GM19043 (cell line): ENCODE measurements at regions not wholly inside any gene's neighbourhood (a gene's known extent, or its start where the extent isn't known, plus 50 kb on each side); places are given as distances from the start of the nearest gene placed in this dataset.
A peak's percentile ranks its signal among the peaks of the same experiment; 100 is the strongest.

Experiments
- ATAC-seq: cut with Tn5 transposase; IDR thresholded peaks from one replicate; pipeline ENCODE4 v1.9.1; 2021; ENCODE audit warnings: low read depth; ENCODE audit not compliant: unreplicated experiment

DNA sequence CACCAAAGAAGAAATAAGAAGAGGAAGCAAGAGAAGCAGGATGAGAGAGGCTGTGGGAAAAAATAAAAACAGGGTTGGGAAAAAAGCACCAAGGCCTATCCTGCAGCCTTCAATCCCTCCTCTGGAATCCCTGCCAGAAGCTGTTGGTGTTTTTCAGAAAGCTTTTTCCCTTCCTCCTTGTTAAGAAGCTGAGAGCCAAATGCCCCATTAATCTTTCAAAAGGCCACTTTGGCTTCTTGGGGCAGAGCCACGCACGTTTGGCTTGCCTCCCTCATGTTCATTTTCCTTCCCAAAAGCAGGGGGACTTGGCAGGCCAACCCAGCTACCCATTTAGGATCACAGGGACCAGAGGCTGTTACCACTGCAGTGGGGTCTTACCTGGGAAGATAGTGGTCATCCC is 365.3 kb downstream of the NUAK1 start:
- ATAC-seq, result no peak

DNA sequence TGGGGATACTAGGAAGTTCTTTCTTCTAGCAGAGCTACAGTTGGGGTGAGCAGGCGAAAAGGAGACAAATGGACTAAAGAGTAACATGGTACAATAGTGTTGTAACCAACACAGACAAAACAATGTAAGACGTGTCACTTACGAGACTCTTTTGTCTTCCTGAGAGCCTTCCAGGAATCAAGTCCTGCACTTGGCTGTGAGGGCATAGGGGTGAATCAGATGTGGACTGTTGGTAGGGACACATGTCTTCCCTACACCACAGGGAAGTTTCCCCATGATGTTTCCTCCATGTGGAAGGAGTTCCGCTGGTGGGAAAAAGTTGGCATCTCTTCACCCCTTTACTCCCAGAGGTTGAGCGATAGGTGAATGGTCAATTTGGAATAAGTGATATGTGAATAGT is 364.7 kb downstream of the NUAK1 start:
- no peak for ATAC-seq

GRCh38 chr12:105775343-105775742 is 363.4 kb downstream of the NUAK1 start:
- no peak for ATAC-seq

DNA sequence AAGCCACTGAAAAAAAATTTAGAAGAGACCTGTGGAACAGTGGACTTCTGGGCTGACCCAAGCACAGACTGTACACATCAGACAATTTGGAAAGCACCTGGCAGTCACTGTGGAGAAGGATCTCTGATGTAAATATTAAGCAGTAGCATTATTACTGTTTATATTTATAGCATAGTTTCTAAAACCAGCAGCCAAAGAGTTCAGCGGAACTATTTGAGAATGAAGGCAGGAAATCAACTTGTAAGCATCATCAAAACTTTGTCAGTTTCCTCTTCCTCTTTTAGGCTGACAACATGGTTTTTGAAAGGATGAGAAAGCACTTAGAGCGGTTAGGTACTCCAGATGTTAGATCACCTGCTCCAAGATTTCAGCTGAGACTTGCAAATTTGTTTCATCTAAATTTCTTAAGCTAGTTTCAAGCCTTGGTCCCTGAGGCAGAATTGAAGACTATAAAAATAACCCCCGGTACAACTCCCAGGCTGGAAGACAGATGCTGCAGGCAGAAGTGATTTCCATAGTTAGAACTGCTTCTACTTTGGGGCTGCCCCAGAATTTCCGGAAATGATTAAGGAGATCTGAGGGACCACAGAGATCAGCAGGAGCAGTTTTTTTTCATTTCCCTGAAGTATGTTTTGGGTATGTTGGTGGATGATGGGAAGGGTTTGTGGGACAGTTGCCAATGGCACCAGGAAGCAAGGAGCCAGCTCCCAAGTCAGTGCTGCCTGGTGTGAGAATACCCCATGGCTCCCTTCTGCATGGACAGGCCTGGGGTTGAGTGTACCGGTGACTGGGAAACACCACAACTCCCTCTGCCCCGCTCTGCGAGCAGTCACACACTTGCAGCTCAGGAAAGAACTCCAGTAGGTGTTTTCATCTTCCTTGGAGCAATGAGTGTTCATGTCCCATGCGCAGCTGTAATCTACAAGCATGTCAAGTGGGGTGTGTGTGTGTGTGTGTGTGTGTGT is 354.5 kb downstream of the NUAK1 start:
- peak; percentile 64 for ATAC-seq

GRCh38 chr12:105793421-105793820 is 345.3 kb downstream of the NUAK1 start:
- ATAC-seq, result no peak

DNA sequence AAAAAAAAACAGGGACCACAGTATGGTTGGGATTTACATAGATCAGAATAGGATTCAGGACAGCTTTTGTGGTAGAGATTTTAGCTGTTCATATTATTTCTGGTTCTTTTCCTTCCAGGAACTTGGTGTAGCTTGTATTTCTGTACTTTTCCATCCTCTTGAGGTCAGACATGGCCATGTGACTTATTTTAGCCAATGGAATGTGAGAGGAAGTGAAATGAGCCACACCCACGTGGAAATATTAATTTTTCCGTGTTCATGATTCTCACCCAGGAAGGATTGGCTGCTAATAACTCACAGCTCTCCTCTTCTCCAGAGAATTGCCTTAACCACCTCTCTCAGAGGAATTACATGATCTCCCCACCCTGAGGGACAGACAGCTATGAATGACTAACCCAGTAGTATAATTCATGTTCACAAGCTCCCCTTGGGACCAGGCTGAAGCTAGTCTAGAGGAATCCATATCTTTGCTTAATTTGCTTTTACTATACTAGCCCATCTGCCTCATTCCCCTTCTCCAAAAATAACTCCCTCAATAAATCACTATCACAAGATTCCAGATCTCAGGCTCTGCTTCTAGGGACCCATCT is 340.4 kb downstream of the NUAK1 start:
- ATAC-seq, result no peak

- ATAC-seq, result no peak
These were observed 339.7 kb downstream of the NUAK1 start for GRCh38 chr12:105799103-105799502.

DNA sequence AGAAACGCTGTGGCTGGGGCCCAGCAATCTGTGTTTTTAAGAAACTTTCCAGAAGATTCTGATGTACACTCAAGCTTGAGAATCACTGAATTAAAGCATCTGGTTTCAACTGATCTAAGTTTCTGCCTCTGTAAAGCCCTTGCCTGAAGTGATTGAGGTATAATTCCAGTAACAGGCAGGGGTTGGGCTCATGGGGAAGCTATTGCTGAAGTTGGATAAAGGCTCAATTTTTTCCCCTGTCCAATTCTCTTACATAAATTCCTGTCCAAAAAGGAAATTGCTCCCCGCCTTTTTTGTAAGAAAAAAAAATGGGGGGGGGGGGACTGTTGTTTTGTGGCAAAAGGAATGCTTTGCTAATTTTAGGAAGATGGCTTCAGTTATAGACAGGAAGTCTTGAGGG is 337.4 kb downstream of the NUAK1 start:
- no peak for ATAC-seq

DNA sequence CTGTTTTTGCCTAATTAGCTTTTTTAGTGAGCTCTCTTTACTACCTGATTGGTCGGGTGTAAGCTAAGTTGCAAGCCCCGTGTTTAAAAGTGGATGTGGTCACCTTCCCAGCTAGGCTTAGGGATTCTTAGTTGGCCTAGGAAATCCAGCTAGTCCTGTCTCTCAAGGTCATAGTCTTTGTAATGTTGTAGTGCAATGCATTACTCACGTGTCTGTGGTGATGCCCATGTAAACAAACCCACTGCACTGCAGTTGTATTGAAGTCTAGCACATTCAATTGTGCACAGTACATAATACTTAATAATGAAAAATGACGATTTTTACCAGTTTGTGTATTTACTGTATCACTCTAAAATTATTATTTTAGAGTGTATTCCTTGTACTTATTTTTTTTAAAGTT is 335.5 kb downstream of the NUAK1 start:
- no peak for ATAC-seq

GRCh38 chr12:105804591-105805265 is 334.0 kb downstream of the NUAK1 start:
- no peak for ATAC-seq

DNA sequence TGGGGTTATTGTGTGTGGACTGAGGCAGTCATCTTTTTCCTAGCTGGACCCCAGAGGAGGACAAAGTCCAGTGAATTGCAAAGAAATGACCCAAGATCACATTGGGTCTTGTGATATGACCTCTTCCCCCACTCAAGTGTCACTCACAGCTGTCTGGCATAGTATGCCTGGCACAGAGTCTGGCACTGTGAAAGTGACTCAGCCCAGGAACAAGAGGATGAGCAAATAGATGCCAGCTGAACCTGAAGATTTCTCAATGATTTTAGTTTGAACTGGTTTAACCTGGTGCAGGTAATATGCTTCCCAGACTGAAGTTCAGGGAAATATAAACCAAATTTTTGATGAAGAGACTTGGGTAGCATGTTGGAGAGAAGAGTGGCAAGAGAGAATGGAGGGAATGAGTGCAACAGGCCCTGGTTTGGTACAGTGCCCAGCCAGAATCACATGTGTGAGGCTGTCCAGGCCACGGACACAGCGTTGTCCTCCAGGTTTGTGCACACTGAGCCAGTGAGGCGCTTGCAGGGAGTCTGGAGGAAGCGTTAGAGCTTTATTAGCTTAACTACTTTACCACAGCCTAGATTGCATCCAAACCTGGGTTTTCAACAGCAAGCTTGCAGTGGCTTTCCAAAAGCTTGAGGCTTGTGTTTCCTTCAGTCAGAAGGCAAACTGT is 332.9 kb downstream of the NUAK1 start:
- no peak for ATAC-seq

- ATAC-seq, result no peak
These were observed 332.4 kb downstream of the NUAK1 start for GRCh38 chr12:105806400-105806770.

DNA sequence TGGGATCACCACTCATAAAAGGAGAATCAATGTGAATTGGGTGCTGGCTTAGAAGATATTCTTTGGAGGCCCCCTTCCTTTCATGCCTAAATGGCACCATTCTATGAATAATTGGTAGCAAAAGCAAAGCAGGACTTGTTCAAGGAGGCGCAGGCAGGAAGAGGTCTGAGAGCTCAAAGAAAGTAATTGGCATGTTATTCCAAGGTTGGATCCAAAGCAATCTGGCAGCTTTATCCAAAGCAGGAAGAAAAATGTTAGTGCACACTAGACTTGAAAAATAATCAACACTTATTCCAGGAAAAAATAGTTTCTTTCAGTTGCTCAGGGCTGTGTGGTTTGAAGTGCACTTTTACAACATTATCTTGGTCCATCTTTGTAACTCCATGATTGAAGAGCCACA is 326.4 kb downstream of the NUAK1 start:
- ATAC-seq, result no peak

DNA sequence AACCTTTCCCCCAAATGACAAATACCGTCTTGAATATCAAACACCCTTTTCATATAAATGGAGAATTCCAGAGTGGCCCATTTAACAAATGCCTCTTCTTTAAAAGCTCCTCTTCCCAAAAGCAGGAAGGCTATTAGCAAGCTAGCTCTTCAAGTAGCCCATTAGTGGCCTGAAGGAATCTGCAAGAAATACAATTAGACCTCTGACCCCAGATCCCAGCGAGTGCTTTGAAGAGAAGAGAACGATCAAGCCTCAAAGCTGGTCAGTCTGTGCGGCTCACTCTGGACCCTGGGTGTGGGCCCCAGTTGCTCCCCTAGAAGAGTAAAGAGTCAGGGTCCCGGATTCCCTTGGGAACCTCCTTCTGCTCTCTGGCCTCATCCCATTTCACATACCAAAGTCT is 325.6 kb downstream of the NUAK1 start:
- no peak for ATAC-seq

- no peak for ATAC-seq
These were observed 324.5 kb downstream of the NUAK1 start for GRCh38 chr12:105814283-105814682.

DNA sequence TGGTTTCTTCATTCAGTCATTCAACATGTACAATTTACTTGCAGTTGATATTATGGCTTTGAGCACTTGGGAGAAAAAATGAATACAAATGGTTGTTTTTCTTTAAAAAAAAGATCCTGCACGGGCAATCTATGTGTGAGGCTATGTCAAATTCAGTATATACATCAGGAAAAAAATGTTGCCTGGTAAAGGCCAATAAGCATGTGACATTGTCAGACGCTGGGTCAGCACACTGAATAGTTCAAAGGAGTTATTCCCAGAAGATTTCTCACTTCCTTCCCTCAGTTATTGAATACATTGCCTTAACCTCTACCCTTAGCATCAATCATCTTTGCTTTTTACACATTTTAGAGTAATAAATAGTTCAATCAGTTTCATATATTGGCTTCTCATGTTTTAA is 319.2 kb downstream of the NUAK1 start:
- no peak for ATAC-seq

DNA sequence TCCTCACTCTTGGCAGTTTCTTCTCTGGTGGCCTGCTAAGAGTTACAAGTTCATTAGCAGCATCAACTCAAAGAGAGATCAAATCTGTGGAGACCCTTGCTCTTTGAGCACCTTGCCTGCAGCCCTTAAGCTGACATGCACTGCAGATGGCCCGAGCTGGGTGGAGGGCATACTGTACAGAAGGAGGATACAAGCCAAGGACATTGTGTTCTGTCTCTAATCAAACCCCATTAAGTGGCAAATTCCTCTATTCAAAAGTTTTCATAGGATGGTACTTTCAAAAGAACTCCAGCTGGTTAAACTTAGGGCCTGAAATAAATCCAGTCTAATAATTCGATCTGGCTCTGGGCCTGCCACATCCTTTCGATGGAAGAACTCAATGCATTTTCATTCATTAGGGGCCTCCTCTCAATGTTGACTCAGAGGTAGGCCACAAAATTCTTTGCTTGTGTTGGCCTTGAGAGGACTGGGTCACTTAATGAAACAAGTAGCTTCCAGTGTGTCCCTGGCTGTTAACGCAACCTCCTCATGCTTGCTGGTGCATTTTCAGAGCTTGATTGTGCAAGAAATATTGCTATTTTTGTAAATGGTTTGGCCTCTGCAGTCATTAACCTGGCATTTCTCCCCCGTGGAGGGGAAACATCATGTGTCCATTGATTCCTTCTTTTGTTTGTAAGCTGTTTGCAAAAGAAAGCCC is 318.2 kb downstream of the NUAK1 start:
- no peak for ATAC-seq

- no peak for ATAC-seq
These were observed 316.3 kb downstream of the NUAK1 start for GRCh38 chr12:105822131-105823105.

DNA sequence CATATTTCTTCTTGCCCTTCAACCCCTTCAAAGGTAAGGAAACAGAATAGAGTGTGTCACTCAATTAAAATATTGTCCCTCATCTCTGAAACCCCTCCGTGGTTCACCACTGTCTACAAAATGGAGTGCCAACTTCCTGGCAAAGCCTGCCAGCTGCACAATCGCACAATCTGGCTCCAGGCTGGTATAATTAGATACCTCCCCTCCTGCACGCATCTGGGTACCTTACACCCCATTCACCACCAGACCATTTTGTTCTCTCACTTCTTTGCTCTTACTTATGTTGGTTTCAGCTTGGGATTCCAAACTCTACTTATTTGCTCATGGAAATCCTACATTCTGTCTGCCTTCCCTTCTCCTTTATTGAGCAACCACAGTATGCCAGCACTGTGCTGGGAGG is 314.9 kb downstream of the NUAK1 start:
- no peak for ATAC-seq
